Activated T-cell treated with anti-CD3 and anti-CD28 coated beads, Interleukin-2, amount 50 U/mL, for 24 hours (primary cell): ENCODE measurements at regions not wholly inside any gene's neighbourhood (a gene's known extent, or its start where the extent isn't known, plus 50 kb on each side); places are given as distances from the start of the nearest gene placed in this dataset.
"Not testable (repeated sequence)": the region's sequence is repeated elsewhere in the genome, so short reads cannot be mapped to it uniquely, and the experiment has no call there.

Source experiments
- DNase-seq: peaks from one replicate; pipeline ENCODE4 v3.0.0-alpha.2; 2020
- H3K27ac Mint-ChIP-seq: 2 replicates; pipeline ENCODE4 v1.8.0; 2020; ENCODE audit warnings: mild to moderate bottlenecking, mixed read lengths
- H3K27me3 Mint-ChIP-seq: 2 replicates; pipeline ENCODE4 v1.8.0; 2020; ENCODE audit warnings: mixed read lengths
- H3K36me3 Mint-ChIP-seq: 2 replicates; pipeline ENCODE4 v1.8.0; 2020; ENCODE audit warnings: low read depth, mixed read lengths
- H3K4me1 Mint-ChIP-seq: 2 replicates; pipeline ENCODE4 v1.8.0; 2020; ENCODE audit warnings: low read depth, mixed read lengths
- H3K4me3 Mint-ChIP-seq: 2 replicates; pipeline ENCODE4 v1.8.0; 2020; ENCODE audit warnings: mild to moderate bottlenecking, moderate library complexity, mixed read lengths
- H3K9me3 Mint-ChIP-seq: 2 replicates; pipeline ENCODE4 v1.8.0; 2020; ENCODE audit warnings: mixed read lengths

DNA sequence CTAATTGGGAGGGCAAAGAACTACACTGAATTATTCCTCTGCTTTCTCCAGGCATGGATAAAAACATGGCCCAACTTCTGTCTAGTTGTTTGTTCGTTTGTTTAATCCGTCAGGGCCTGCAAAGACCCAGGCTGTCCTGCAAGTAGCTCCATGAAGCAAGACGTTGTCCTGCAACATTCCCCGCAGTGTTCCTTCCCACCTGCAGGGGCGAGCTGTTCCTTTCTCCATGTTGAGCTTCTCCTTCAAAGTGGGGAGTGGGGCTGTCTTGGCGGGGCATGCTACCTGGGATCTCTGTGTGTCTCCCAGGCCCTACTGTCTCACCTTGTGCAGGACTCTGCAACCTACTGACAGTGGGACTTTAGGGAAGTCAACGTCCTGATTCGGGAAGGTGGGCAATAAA is 264.0 kb upstream of the SMIM21 start:
- DNase-seq = no peak
- Mint-ChIP-seq H3K27me3 (peaks cover 7% of the 10 kb centered on the region), H3K9me3 (no peaks in the 10 kb centered on the region), H3K4me1 (no peaks in the 10 kb centered on the region), H3K27ac (no peak overlapping the region), H3K36me3 (no peaks in the 10 kb centered on the region), H3K4me3 (no peak overlapping the region)

DNA sequence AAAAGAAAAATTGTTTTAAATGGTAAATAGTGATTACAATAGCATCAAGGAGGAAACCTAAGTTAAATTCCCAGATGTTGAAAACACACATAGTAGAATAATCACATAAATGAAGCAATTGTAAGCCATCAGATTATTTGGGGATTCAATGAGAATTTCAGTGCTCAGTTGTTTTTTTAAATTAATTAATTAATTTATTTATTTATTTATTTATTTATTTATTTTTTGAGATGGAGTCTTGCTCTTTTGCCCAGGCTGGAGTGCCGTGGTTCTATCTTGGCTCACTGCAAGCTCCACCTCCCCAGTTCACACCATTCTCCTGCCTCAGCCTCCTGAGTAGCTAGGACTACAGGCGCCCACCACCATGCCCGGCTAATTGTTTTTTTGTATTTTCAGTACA is 262.8 kb upstream of the SMIM21 start:
- H3K36me3 Mint-ChIP-seq, DNase-seq, H3K4me1 Mint-ChIP-seq, H3K9me3 Mint-ChIP-seq, H3K4me3 Mint-ChIP-seq, H3K27me3 Mint-ChIP-seq, H3K27ac Mint-ChIP-seq: not testable (repeated sequence)

DNA sequence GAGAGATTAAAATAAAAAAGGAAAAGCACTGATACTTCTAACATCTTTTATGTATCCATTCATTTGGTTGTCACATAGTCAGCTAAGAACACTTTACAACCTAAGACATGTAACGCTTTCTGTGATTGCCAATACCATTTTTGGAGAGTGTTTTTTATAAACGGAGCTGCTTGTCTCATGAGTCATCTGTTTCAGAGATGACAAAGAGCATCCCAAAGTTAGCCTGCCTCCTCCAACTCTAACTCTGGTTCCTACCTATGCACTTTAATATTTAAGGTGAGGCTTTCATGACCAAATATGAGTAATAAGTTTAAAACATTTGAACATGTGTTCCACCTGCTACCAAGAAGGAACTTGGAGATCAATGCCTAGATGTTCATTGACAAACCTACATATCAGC is 260.1 kb upstream of the SMIM21 start:
- no peak for DNase-seq
- Mint-ChIP-seq H3K9me3 (no peaks in the 10 kb centered on the region), H3K4me1 (no peaks in the 10 kb centered on the region), H3K4me3 (no peak overlapping the region), H3K36me3 (no peaks in the 10 kb centered on the region), H3K27ac (no peak overlapping the region), H3K27me3 (peaks cover 14% of the 10 kb centered on the region)

DNA sequence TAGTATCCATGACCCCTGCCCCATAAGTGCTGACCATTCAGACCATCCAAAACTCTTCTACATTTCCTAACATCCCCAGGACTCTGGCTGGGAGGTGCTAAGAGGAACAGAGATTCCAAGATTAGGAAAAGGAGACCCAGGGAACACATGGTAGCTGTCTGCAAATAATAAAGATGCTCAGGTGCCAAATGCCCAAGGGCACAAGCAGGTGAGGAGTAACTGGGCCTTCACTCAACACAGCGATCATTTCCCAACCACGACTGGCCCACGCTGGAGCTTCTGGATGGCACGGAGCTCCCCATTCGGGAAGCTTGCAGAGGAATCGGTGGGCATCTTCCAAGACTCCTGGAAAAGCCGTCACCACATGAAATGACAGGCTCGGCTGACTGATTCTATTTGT is 255.9 kb upstream of the SMIM21 start:
- Mint-ChIP-seq H3K9me3 (no peaks in the 10 kb centered on the region), H3K27me3 (peaks cover 17% of the 10 kb centered on the region), H3K4me1 (no peaks in the 10 kb centered on the region), H3K36me3 (no peaks in the 10 kb centered on the region), H3K4me3 (no peak overlapping the region), H3K27ac (no peak overlapping the region)
- DNase-seq = no peak

DNA sequence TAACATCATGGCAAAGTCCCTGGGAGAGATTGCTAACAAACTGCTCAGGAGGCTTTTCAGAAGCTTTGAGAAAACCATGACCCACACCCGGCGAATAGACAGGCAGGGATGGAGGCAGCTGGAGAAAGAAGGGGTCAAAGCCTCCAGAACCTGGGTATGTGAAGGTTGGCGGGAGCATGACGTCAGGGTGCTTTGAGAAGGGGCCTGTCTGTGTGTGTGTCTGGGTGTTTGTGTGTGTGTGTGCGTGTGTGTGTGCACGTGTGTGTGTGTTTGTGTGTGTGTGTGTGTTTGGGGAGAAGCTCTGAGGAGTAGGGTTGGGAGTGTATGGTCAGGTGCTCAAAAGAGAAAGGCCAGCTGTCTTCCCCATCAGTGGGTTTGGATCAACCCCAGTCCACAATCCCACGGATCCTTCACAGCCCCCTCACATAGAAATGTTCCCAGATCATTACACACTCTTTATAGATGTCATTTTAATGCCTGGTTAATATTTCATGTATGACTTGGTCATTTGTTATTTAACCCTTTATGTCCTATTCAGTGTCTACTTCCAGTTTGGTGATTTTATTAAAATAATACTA is 254.1 kb upstream of the SMIM21 start:
- DNase-seq = no peak
- no peak overlapping the region for H3K27ac Mint-ChIP-seq
- no peak overlapping the region for H3K4me3 Mint-ChIP-seq
- H3K9me3 Mint-ChIP-seq = no peaks in the 10 kb centered on the region
- no peaks in the 10 kb centered on the region for H3K4me1 Mint-ChIP-seq
- H3K27me3 Mint-ChIP-seq = peaks cover 11% of the 10 kb centered on the region
- H3K36me3 Mint-ChIP-seq = no peaks in the 10 kb centered on the region

DNA sequence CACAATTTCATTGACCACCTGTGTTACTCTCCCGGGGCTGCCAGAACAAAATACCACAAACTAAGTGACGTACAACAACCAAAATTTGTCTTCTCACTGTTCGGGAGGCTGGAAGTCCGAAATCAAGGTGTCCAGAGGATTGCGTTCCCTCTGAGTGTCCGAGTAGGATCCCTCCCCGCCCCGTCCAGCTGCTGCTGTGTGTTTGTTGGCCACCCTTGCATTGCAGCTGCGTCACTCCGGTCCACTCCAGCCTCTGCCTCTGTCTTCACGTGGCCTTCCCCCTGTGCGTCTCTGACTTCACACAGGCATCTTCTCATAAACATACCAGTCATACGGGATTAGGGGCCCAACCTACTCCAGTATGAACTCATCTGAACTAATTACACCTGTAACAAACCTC is 251.8 kb upstream of the SMIM21 start:
- H3K4me1 Mint-ChIP-seq = no peaks in the 10 kb centered on the region
- H3K9me3 Mint-ChIP-seq = no peaks in the 10 kb centered on the region
- no peak overlapping the region for H3K27ac Mint-ChIP-seq
- DNase-seq = no peak
- H3K36me3 Mint-ChIP-seq = no peaks in the 10 kb centered on the region
- peaks cover 7% of the 10 kb centered on the region for H3K27me3 Mint-ChIP-seq
- no peak overlapping the region for H3K4me3 Mint-ChIP-seq

DNA sequence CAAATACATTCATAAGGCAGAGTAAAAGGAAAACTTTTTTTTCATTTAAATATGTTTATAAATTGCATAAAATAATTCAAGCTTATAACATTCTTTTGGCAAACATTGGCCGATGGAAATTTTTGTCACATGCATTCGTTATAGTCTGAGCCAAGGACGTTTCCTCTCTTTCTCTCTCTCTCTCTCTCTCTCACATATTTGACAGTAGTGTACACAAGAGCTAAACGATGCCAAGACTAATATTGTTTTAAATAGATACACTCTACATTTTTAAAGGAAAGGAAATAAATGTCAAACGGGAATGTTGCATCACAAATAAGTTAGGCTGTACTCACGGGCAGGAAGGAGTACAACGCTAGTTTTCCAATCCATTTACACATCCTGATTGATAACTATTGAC is 251.1 kb upstream of the SMIM21 start:
- Mint-ChIP-seq H3K27me3 (peaks cover 7% of the 10 kb centered on the region), H3K4me3 (no peak overlapping the region), H3K4me1 (no peaks in the 10 kb centered on the region), H3K36me3 (no peaks in the 10 kb centered on the region), H3K9me3 (no peaks in the 10 kb centered on the region), H3K27ac (no peak overlapping the region)
- no peak for DNase-seq

DNA sequence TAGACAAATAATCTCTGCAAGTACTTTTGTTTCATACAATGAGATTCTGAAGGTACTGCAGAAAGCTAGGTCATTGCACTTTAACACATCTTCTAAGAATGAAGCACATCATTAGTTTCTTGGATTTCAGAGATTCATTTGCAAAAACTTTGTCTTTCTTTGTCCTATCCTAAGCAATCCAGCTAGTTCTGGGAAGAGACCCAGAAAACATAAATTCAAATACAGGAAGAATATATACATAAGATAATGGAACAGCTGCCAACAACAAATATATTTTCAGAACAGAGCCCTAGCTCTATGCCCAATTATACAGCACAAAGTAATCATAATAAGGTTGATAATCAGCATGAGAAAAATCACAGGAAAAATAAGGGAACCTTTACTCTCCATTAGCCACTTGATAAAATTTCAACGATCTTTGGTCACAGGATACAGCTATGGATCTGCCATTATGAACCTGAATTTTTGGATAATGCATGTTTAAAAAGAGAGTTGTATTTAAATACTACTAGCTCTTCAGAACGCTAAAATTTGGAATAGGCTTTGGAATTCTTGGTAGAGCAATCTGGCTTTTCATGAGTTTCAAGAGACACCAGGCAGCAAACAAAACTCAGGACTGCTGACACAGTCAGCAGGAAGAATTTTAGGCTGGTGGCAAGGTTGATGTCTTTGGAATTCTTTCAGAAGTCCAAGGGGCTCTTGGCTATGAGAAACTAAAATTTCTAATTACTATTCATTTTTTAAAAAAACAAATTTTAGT is 250.4 kb upstream of the SMIM21 start:
- H3K4me1 Mint-ChIP-seq = no peaks in the 10 kb centered on the region
- no peaks in the 10 kb centered on the region for H3K9me3 Mint-ChIP-seq
- peaks cover 7% of the 10 kb centered on the region for H3K27me3 Mint-ChIP-seq
- H3K4me3 Mint-ChIP-seq = no peak overlapping the region
- H3K36me3 Mint-ChIP-seq = no peaks in the 10 kb centered on the region
- DNase-seq = no peak
- H3K27ac Mint-ChIP-seq = no peak overlapping the region

DNA sequence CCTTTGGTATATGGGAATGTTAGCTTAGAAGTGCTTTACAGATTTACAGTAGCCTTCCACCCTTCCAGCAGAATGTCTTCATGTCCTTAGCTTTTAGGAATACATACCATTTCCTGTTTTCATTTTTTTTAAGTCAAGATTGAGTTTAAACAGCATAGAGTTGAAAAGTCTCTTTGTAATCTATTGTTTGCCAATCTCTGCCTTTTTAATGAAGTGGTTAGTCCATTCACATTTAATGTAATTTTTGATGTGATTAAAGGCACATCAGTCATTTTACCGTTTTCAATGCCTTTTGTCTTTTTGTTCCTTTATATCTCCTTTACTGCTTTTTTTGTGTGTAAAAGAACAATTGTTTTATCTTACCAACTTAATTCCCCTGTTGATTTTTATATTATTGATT is 233.4 kb upstream of the SMIM21 start:
- Mint-ChIP-seq H3K4me3 (no peak overlapping the region), H3K27me3 (peaks cover 21% of the 10 kb centered on the region), H3K4me1 (no peaks in the 10 kb centered on the region), H3K36me3 (no peaks in the 10 kb centered on the region), H3K27ac (no peak overlapping the region), H3K9me3 (peaks cover 13% of the 10 kb centered on the region)
- no peak for DNase-seq

DNA sequence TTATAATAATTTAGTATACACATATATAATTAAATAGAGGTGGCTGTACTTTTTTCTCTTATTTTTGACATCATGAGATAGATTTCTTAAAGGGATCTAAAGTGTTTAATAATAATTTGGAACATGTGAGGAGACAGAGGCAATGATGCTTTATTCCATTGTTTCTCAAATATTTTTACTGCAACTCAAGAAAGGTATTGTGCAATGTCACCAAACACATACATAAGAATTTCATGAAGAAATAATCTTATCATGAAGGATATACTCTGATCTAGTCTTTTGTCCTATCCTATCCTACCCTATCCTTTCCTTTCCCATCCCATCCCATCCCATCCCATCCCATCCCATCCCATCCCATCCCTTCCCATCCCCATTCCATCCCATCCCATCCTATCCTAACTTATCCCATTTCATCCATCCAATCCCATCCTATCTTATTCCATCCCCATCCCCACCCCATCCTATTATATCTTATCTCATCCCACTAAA is 232.1 kb upstream of the SMIM21 start:
- peaks cover 13% of the 10 kb centered on the region for H3K9me3 Mint-ChIP-seq

DNA sequence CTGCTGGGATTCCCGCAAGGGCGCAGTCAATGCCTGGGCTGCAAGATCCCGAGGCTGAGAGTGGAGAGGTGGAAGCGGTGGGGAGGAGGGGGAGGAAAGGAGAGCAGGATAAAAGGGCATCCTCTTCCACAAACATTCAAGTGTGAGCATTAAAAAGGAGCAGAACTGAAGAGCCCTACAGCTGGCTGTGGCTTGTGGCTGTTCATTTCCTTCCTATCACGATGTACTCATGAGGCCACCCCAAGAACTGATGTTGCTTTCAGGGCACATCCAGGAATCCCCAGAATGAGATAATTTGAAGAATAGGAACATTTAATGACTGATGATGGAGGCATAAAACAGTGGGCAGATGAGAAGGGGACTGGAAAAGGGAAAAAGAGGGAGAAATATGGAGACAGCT is 230.8 kb upstream of the SMIM21 start:
- DNase-seq = no peak
- no peak overlapping the region for H3K4me3 Mint-ChIP-seq
- H3K9me3 Mint-ChIP-seq = peaks cover 13% of the 10 kb centered on the region
- H3K4me1 Mint-ChIP-seq = no peaks in the 10 kb centered on the region
- no peak overlapping the region for H3K27ac Mint-ChIP-seq
- no peaks in the 10 kb centered on the region for H3K36me3 Mint-ChIP-seq
- peaks cover 25% of the 10 kb centered on the region for H3K27me3 Mint-ChIP-seq

More for the DNA sequence above, 232.1 kb upstream of the SMIM21 start:
- H3K4me1 Mint-ChIP-seq = no peaks in the 10 kb centered on the region
- no peak overlapping the region for H3K27ac Mint-ChIP-seq
- DNase-seq = no peak
- H3K27me3 Mint-ChIP-seq = peaks cover 24% of the 10 kb centered on the region
- no peak overlapping the region for H3K4me3 Mint-ChIP-seq
- no peaks in the 10 kb centered on the region for H3K36me3 Mint-ChIP-seq

DNA sequence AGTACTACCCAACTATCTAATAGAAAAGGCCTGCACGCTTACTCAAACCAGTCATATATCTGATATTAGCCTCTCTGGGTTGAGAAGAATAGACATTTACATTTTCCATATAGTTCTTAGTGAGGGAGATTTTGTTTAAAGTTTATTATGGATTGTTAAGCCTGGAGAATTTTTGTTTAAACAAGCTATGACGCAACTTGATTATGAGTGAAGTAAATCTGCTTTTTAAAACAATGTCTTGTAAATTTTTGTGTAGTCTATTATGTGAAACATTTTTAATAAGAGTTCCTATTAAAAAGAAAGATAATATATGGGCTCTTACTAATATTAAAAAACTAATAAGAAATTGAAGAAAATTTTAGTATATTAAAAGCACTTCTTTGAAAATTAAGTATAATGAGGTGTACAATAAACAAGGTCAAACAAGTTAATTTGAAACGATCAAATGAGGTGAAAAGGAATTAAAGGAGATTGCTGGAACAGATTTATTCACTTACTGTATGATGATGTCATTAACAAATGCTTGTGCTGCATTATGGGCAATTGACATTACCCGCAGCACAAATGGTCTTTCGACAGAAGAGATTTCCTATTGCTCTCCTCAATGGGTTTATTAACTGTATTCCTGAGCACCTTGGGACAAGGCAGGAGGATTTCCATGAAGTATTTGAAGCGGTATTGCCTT is 229.2 kb upstream of the SMIM21 start:
- no peak overlapping the region for H3K4me3 Mint-ChIP-seq
- no peak for DNase-seq
- no peaks in the 10 kb centered on the region for H3K4me1 Mint-ChIP-seq
- H3K9me3 Mint-ChIP-seq = peaks cover 8% of the 10 kb centered on the region
- H3K36me3 Mint-ChIP-seq = no peaks in the 10 kb centered on the region
- no peak overlapping the region for H3K27ac Mint-ChIP-seq
- H3K27me3 Mint-ChIP-seq = peaks cover 25% of the 10 kb centered on the region

DNA sequence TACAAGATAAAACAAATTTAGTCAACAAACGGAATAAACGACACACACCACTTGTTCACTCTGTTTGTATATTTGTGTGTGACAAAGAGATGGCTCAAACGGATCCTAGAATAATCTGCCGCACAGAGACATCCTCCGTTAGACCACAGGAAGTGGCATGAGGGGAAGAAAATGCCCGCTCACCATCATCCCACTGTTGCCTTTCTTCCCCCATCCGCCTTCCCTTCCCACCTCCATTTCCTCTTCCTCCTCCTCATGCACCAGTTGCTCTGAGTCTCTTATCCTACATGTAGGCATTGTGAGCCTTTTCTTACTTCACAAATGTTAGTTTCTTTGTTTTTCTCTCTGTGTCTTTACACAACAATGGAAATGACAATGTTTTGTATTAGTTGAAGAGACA is 228.5 kb upstream of the SMIM21 start:
- H3K9me3 Mint-ChIP-seq = peaks cover 5% of the 10 kb centered on the region
- H3K27me3 Mint-ChIP-seq = peaks cover 26% of the 10 kb centered on the region
- H3K4me1 Mint-ChIP-seq = no peaks in the 10 kb centered on the region
- H3K27ac Mint-ChIP-seq = no peak overlapping the region
- no peak overlapping the region for H3K4me3 Mint-ChIP-seq
- H3K36me3 Mint-ChIP-seq = no peaks in the 10 kb centered on the region
- DNase-seq = no peak

DNA sequence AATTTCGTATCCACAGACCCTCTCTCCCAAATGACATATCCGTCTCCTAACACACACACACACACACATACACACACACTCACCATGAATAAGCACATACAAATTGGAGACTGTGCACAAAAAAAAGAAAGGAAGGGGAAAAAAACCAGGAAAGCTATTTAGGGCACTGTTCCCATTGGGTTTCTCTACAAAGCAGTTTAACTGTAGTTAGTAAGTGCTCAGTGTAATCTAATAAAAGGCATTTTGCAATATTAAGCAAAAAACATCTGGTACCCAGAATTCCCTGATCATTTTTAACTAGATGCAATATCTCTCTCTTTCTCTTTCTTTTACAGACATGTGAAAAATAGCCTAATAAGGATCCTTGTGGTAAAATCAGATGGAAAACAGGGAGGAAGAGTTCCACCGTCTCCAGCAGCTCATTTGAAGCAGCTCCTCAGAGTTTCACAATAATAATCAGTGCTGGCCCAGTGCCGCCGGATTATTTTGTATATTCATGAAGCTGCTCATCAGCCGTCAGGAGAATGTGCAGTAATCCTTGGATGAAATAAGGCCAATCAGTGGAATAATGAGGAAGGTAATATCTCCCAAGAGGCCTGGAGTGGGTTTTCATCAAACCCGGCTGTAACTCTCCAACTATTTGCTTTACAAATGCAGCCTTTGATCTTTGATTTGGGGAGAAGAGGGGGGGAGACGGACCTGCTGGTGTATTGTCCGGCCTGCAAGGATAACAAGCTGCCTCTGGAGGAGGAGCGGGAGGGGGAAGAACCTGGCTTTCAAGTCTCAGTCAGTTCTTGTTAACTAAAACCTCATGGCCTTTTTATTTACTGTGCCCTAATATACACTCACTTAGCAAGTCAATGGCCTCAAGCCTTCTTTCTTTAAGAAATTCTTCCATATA is 227.6 kb upstream of the SMIM21 start:
- no peaks in the 10 kb centered on the region for H3K4me1 Mint-ChIP-seq
- no peaks in the 10 kb centered on the region for H3K9me3 Mint-ChIP-seq

More for the DNA sequence above, 227.6 kb upstream of the SMIM21 start:
- Mint-ChIP-seq H3K27ac (no peak overlapping the region), H3K4me3 (no peak overlapping the region), H3K27me3 (peaks cover 28% of the 10 kb centered on the region), H3K36me3 (no peaks in the 10 kb centered on the region)
- no peak for DNase-seq
